HG02840 (cell line): ENCODE measurements at regions not wholly inside any gene's neighbourhood (a gene's known extent, or its start where the extent isn't known, plus 50 kb on each side); places are given as distances from the start of the nearest gene placed in this dataset.
"Not testable (repeated sequence)": the region's sequence is repeated elsewhere in the genome, so short reads cannot be mapped to it uniquely, and the experiment has no call there.

Experiments
- ATAC-seq: cut with Tn5 transposase; IDR thresholded peaks from one replicate; pipeline ENCODE4 v1.9.1; 2021; ENCODE audit warnings: mild to moderate bottlenecking, moderate library complexity, moderate number of reproducible peaks; ENCODE audit not compliant: unreplicated experiment, low FRiP score

DNA sequence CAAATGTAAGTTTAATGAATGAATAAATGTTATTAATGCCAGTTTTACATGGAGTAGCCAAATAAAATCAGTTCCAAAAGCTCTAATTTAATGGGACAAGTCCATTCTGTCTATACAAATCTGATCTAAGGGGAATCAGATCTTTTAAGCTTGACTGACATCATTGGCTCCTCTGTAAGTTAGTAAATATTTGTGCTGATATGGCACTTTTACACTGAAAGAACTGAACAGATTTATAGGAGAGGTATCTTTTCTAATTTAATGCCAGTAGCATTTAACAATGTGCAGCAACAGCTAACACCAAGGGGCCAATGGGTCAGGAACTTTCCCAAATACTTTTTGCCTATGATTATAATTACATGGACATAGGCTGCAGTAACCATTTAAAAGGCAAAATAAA is 832.3 kb downstream of the PCDH17 start:
- ATAC-seq: no peak

DNA sequence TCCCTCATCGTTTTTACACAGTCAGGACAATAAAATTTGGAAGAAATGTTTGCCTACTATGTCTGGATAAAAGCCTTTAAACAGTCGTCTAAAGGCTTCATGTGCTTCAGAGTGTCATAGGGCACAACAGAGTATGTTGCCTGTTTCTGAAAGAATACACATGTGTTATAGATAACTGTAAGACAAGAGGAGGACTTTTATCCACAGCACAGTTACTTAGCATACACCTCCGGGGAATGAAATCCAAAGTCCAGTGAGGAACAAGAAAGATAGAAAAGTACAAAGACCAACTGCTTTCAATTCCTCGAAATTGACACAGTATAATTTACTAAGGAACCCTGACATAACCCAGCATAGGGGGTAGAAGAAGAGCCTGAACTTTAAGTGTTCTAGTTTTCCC is 835.6 kb downstream of the PCDH17 start:
- no peak for ATAC-seq

DNA sequence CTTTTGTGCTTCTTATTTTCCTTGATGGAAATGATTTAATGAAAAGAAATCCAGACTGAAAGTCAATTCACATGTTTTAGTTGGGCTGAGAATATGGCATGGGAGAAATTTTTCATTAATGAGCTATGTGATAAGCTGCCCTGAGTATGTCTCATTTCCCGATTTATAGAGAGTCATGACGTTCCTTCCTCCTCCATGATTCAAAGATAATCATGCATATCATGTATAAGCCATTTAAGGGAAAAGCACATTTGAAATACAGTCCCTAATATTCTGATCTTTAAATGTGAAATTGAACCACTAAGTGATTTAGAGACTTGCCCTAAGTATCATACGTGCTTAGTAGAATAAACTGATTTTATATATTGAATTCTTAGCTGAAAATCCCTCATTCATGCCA is 840.9 kb downstream of the PCDH17 start:
- ATAC-seq: no peak

DNA sequence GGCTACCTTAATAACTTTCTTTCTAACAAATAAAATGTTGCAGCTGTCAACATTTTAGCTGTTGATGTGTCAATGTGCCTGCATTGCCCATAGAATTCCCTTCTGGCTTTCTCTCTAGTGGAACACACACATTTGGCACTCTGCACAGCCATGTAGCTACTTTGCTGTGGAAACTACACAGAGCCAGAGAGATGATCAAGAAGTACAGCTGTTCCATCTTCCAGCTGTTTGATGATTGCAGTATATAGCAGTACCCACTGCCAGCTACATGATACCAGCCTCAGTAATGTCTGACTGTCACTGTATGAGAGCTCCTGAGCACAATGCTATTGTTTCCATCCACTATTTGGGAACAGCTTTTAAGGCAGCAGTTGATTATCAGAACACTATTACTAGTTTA is 843.0 kb downstream of the PCDH17 start:
- ATAC-seq: no peak

DNA sequence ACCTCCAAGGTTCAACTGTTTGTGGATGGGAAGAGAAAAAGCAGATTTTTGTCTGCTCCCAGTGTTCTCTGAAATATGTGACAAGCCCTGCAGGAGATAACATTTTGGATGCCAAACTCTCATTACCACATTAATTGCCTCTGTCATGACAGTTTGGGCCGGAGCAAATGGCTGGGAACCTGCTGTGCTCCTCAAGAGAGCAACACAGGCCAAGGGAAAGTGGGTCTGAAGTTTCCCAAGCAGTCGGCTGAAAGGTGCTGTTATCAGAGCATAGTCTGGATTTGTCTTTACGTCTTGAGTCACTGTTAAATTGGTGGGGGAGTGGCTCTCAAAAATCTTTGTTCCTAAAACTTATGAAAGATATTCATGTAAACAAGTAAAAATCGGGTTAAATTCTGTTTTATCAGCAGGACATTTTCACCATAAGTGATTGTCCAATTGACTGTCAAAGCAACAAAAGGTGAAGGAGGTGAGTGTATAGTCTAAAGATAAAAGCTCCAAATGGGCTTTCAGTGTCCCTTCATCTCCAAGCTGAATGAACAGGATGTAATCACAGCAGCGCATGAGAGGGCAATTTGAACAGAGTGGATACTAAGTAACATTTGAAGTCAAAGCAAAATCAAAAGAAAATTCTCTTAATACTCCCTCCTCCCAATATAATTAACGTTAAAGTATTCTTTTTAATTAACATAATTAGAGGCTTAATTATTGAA is 844.8 kb downstream of the PCDH17 start:
- no peak for ATAC-seq

DNA sequence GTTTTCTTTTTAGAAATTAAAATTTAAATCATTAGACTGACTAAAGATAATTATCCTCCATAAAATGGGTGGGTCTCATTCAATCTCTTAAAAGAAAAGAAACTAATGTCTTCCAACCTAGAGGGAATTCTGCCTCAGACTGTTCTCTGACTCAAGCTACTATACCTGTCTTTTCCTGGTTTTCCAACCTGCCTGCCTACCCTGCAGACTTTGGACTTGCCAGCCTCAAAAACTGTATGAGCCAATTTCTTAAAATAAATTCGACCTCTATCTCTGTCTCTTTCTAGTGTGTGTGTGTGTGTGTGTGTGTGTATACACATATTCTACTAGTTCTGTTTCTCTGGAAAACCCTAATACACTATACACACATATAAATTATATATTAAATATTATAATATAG is 847.3 kb downstream of the PCDH17 start:
- no peak for ATAC-seq

DNA sequence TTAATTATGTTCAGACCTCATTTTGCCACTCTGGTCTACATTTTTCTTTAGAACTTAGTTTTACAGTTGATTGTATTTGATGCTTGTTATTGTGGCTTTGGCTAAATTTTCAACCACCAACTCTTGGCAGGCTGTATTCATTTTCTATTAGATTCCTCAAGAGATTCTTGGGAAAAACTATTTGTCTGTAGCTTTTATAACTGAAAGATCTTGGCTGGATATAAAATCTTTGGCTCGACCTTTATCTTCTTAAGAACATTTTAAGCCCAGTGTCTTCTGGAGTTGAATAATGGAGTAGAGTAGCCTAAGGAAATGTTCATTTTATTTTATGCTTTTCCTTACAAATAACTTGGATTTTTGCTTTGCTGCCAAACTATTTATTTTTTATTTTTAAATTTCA is 848.5 kb downstream of the PCDH17 start:
- ATAC-seq: no peak

DNA sequence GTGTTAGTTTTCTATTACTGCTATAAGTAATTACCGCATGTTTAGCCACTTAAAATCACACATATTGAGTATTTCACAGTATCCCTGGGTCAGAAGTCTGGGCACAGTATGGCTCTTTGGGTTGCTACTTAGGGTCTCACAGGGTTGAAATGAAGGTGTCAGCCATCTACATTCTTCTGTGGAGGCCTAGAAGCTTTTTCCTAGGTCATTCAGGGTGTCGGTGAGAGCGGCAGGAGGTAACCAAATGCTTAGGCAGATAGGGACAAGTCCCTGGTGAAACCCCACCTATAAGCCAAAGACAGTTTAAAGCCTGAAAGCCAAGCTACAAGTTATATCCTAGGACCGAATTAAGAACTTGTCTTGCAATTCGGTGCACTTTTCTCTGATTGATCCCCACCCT is 856.7 kb downstream of the PCDH17 start:
- ATAC-seq: no peak

DNA sequence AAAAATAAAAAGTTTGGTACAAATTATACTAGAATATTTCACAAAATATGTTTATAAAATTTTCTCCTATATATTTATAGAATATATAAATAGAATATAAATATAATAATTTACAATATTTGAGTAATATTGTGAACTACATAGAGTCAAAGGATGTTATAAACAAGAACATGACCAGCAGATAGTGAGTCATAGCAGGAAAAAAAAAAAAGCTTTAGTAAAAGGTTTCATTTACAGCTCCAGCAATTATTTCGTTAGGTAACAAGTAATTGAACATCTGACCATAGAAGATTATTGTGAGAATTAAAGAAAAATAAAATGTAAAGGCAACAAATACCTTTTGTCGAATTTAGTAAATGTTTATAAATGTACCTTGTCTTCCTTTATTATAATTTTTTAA is 864.1 kb downstream of the PCDH17 start:
- no peak for ATAC-seq

DNA sequence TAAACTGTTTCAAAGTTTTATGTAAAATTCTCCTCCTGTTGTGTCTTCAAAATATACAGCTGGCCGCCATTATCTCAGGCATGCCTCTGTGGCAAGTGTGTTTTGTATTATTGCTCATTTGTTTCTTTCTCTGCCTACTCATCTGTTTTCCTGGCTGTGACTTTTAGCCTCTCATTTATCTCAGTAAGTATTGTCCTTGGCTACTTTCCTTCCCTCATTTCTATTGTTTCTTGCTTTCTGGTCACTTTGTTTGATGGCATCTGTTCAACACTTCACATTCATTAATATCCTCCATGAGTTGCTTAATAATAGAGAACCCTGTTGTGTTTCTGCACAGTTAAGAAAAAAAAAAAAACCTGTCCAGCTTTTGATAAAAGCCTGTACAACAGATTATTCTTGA is 869.4 kb downstream of the PCDH17 start:
- ATAC-seq: no peak

DNA sequence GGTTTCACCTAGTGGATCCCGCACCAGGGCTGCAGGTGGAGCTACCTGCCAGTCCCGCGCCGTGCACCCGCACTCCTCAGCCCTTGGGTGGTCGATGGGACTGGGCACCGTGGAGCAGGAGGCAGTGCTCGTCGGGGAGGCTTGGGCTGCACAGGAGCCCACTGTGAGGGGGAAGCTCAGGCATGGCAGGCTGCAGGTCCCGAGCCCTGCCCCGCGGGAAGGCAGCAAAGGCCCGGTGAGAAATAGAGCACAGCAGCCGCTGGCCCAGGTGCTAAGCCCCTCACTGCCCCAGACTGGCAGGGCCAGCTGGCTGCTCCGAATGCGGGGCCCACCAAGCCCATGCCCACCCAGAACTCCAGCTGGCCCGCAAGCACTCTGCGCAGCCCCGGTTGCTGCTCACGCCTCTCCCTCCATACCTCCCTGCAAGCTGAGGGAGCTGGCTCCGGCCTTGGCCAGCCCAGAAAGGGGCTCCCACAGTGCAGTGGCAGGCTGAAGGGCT is 872.7 kb downstream of the PCDH17 start:
- ATAC-seq: not testable (repeated sequence)

DNA sequence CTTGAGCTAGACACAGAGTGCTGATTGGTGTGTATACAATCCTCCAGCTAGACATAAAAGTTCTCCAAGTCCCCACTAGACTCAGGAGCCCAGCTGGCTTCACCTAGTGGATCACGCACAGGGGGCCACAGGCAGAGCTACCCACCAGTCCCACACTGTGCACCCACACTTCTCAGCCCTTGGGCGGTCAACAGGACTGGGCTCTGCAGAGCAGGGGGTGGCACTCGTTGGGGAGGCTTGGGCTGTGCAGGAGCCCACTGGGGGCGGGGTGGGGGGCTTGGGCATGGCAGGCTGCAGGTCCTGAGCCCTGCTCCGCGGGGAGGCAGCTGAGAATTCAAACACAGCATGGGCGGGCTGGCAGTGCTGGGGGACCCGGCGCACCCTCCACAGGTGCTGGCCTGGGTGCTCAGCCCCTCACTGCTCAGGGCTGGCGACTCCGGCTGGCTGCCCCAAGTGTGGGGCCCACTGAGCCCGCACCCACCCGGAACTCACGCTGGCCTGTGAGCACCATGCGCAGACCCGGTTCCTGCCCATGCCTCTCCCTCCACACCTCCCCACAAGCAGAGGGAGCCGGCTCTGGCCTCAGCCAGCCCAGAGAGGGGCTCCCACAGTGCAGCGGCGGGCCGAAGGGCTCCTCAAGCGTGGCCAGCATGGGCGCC is 873.8 kb downstream of the PCDH17 start:
- ATAC-seq: not testable (repeated sequence)

DNA sequence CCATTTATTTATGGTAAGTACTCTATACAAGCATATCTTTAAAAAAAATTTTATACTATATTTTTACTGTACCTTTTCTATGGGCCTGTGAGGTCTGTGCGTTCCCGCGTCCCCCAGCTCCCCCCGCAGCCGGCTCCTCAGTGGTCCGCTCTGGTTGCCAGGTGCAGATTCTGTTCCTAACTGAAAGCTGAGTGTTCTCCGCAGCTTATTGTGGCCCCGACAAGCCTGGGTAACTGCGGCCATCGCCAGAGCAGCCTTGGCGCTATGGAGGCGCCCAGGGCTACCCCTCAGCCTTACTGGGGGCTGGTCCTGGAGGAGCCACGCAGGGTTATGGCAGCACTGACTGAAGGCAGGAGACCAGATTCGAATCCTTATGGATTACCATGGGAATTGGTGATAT is 896.8 kb downstream of the PCDH17 start:
- ATAC-seq: no peak

DNA sequence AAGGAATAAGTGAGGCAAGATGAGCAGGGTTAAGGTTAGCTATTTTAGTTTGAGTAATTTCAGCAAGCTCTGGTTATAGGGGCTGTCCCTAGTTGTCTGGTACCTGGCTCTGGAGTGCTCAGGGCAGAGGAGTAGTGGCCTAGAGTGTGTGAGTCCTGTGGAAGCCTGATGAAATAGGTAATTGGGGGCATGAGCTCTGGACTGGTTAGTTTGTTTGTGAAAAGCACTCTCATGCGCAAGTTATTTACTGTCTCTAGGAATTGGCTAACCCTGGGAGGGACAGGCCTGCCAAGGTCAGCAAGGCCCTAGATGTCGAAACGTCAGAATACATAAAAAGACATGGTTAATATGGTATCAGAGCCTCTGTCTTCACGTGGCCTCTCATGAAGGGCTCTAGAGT is 900.1 kb downstream of the PCDH17 start:
- ATAC-seq: no peak

DNA sequence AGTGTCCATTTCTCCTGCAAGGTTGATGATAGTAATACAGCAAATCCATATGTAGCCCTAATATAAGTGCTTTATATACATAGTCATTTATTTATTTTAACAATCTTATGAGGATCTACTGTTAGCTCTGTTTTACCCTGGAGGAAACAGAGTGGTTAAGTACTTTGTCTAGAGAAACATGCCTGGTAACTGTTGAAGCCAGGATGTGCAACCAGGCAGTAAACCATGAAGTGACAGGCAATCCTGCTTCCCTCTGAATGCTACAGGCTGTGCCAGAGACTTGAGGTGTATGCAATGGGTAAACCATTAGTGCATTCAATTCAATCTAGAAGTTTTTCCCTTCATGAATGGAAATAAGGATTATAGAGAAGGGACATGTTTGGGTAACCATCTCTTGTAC is 911.0 kb downstream of the PCDH17 start:
- no peak for ATAC-seq

DNA sequence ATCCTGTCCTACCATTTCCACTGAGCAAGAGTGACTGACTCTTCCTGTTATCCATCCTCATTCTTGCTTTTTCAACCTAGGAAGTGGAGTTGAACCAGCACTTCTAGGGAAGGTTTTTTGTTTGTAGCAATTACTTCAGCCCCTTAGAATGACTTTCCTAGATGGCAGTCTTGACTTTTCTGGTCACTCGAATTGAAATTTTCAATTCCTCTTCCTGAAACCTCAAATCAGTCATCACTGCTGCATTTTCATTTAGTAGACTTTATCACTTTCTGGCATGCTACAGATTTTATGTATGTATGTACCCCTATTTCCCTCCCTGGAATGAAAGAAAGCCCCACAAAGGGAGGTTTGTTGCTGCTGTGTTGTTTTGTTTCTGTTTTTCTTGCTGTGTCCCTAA is 915.9 kb downstream of the PCDH17 start:
- no peak for ATAC-seq

DNA sequence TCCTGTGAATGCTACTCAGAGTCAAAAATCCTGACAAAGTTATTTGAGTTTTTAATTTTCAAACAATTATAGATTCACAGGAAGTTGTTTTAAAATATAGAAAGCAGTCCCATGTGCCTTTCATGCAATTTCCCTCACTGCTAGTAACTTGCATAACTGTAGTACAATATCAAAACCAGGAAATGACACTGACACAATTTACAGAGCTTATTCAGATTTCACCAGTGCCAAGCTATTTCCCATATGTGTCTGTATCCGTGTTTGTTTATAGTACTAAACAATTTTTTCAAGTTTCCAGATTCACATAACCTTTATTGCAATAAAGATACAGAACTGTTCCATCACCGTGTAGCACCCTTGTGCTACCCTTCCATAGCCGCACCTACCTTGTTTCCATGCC is 934.6 kb downstream of the PCDH17 start:
- no peak for ATAC-seq

DNA sequence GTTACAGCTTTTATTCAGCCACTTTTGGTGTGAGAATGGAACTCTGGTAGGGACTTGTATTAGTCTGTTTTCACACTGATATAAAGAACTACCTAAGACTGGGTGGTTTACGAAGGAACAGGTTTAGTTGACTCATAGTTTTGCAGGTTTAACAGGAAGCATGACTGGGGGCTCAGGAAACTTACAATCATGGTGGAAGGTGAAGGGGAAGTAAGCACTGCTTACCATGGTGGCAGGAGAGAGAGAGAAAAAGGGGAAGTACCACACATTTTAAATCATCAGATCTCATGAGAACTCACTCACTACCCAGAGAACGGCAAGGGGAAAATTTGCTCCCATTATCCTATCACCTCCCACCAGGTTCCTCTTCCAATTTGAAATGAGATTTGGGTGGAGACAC is 942.2 kb downstream of the PCDH17 start:
- no peak for ATAC-seq

DNA sequence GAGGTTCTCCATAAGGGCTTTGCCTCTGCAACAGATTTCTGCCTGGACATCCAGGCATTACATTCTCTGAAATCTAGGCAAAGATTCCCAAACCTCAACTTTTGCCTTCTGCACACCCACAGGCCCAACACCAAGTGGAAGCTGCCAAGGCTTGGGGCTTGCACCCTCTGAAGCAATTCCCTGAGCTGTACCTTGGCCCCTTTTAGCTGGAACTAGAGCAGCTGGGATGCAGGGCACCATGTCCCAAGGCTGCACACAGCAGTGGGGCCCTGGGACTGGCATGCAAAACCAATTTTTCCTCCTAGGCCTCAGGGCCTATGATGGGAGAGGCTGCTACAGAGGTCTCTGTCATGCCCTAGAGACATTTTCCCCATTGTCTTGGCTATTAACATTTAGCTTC is 943.2 kb downstream of the PCDH17 start:
- ATAC-seq: no peak

DNA sequence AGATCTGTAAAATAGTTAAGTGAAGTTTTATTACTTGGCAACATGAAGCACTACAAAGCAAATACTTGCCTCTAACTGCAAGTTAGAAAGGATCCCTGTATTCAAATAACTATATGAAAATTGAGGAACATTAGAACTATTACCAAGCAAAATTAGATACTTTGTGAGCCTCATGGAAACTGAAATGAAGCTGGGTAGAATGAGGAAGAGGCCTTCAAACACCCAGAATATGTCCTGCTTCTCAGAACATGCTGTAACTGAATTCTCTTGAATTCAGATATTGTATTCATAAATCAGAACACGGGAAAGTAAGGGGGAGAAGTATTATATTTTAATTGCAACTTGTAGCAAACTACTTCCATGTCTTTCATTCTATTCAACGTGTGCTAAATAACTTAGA is 947.9 kb downstream of the PCDH17 start:
- no peak for ATAC-seq

DNA sequence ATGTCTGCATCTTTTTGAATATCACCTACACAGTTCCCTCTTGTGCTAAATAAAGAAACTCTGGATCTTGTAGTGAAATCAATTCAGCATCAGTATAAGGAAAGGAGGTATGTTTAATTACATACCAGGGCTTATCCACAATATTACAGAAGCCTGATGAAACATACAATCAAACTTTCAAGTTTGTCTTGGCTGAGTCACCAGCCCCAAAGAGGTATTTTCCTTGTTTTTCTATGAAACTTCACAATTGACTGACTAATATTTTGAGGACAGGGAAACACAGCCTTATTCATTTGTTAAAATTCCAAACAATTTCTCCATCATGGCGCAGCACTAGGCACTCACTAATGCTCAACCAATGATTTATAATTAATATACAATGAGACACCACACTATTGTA is 952.4 kb downstream of the PCDH17 start:
- ATAC-seq: no peak

DNA sequence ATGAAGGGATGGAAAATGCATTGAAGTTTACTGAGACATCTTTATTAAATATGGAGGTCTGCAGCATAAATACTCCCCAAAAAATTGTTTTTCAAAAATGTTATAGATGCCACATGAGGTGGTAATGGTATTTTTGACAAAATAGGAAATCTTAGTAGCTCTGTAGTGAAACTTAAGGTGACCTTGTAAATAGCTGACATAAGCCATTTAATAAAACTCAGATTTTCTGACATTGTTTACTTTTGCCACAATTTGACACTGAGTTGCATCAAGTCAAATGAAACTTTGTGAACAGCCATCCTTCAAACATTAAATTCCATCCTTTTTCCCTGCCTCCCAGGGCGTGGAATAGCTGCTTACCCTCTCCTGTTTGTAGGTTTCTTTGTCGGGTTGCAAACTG is 953.1 kb downstream of the PCDH17 start:
- ATAC-seq: no peak
